COR-L47 (cell line): ENCODE measurements at regions not wholly inside any gene's neighbourhood (a gene's known extent, or its start where the extent isn't known, plus 50 kb on each side); places are given as distances from the start of the nearest gene placed in this dataset.
A peak's percentile ranks its signal among the peaks of the same experiment; 100 is the strongest.
"Not testable (repeated sequence)": the region's sequence is repeated elsewhere in the genome, so short reads cannot be mapped to it uniquely, and the experiment has no call there.

ENCODE experiments used
- DNase-seq: peaks from one replicate; lab custom pipeline; 2025; lab: John Stamatoyannopoulos, UW

DNA sequence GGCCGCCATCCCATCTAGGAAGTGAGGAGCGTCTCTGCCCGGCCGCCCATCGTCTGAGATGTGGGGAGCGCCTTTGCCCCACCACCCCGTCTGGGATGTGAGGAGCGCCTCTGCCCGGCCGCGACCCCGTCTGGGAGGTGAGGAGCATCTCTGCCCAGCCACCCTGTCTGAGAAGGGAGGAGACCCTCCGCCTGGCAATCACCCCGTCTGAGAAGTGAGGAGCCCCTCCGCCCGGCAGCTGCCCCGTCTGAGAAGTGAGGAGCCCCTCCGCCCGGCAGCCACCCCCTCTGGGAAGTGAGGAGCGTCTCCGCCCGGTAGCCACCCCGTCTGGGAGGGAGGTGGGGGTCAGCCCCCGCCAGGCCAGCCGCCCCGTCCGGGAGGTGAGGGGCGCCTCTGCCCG is 194.2 kb upstream of the FBXL4 start:
- DNase-seq = not testable (repeated sequence)

DNA sequence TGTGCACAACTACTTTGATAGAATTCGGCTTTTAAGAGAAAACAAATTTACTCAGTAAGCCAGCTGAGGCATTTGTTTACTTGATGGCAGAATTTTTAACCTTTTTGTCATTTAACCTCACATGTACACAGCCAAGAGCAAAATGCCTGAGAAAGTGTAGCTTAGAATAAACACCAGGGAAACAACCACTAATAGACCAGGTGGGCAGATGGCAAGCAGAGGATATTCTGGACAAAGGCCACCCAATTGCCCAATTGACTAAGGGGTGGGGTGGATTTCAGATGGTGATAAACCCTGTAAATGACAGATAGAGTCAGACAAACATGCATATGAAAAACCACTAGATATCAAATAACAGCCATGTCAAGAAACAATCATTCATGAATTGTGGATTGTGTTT is 190.7 kb upstream of the FBXL4 start:
- DNase-seq = peak; percentile 22

DNA sequence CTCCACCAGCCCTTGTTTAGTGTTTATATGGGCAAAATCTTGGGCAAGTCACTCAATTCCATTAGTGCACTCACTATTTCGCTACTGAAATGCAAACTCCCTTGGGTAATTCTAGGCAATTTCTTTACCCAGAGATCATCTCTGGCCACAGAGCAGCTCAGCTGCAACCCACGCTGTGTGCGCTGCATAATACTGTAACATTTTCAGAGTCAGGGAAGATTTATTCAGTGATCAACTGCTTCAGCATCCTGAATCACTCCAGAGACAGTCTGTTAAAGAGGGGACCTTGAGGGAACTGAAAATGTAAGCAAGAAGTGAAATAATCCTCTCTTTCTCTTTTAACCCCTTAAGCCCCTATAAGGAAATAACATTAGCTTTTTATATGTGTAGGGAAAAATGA is 189.6 kb upstream of the FBXL4 start:
- DNase-seq = no peak

DNA sequence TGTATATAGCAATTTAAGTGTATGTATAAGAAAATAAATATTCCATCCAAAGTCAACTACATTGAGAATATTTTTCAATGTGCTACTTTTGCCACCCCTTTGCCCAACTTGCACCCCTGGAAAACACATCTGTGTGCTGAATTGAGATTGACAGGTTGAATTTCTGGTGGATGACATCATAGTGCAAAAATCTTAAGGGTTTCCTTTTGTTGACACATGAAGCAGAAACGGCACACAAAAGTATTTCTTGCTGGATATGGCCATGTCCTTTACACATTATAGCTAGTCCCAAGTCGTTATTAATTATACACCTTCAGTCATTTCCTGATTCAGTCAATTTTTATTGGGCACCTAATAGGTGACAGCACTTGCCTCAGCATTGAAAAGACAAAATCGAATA is 188.7 kb upstream of the FBXL4 start:
- no peak for DNase-seq

DNA sequence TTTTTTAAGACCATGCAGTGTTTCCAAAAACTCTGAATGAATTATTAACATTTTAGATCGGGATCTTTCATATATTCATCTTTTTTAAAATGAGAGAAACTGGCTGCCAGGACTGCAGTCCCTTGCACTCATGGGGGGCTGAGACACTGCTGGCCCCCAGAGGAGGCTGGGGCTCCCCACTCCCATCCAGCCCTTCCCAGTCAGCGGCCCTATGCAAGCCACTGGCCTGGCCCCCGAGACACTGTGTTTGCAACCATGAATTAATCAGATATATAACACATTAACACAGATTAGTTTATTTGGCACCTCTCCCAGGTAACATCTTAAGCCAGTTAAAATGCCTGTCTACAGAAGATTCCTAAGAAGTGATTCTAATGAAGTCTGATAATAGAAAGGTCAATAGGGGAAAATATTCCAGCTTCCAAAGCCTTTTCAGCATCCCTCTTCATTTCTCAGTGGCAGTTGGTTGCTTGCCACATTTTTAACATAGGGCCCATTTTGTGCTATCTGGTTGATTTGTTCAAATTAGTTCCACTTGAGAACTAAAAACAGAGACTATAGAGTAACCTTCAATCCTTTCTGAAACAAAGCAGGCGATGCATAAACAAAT is 184.4 kb upstream of the FBXL4 start:
- DNase-seq = no peak

DNA sequence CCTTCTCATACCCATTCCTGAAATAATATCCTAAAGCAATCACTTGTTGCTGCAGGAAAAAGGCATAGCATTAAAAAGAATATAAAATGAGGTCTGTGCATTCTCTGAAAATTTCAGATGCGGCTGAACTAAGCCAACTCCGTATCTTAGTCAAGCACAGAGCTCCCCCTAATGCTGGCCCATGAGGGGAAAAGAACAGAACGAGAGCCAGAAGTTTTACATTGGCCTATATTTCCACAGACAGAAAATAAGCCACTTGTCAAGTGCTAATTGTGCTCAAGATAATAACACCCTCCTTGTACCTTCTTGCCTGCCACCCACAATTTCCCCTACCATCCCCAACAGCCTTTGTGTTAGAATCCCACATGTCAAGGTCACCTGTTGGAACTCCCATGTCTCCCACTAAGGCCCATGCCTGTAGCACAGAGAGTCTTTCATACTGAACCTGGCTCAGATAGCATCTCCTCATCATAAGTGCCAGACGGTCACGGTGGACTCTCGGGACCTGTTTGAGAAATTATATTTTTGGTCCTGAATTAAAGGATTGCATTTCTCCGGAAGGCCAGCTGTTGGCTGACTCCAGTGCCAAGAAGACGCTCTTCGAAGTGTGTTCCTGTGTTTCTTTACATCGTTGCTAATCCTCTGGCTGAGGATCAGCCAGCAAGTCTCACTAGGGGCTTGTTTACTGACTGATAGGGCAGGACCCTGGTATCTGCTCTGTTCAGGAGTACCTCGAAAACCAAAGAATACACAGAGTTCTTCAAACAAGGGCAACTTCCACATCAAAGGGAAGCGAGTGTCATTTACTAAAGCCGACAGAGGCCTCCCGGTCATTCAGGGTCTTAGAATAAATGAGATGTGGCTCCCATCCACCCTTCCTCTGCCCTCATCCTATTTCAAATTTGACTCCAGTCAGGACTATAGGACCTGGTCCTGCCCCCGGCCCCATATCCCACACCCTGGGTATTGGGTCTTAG is 183.4 kb upstream of the FBXL4 start:
- no peak for DNase-seq

DNA sequence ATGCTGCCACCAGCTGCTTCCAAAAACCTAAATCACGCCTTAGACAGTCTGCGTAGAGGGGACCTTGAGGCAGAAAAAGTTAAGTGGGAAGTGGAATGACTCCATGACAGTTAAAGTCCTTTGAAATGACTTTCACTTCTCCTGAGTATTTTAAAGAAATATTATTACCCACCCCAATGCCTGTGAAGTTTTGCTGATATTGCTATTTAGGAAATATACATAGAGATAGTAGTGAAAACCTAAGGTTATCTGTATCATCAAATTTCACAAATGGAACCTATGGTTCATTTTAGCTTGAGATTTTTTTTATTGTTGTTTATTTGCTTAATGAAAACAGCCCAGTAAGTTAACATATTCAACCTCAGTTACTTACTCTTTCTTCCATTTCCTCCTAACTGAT is 182.1 kb upstream of the FBXL4 start:
- no peak for DNase-seq

DNA sequence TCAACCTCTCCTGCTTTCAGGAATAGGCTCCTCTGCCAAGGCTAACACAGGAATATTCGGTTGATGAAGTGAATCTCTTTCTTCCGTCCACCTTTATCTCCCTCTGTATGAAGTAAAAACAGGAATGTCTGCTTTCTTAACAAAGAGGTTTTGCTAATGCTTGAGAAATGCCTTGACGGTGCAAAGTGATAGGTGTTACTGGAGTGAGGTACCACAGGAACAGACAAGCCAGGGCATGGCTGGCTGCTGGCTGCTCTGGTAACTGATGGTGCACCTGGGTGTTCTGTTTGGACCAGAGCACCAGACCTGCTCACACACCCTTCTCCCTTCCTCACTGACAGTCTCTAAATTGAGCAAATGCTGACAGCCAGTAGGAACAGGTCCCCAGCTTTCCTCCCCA is 174.0 kb upstream of the FBXL4 start:
- DNase-seq = no peak

DNA sequence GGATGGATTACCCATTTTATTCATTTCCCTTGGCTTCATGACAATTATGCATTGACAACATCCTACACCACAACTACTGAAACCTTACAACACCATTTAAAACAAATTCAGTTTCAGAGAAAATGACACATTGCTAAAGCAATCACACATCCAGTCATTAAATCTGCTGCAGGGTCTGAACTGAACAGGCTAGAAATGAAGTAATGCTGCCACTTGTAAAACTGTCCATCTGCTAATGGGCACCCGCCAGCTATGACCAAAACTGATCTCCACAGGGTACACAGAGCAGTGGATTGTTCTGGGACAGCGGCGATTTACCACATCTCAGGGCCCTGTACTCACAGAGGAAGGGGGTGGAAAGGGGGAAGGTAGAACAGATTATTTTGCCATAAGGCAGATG is 172.9 kb upstream of the FBXL4 start:
- no peak for DNase-seq

DNA sequence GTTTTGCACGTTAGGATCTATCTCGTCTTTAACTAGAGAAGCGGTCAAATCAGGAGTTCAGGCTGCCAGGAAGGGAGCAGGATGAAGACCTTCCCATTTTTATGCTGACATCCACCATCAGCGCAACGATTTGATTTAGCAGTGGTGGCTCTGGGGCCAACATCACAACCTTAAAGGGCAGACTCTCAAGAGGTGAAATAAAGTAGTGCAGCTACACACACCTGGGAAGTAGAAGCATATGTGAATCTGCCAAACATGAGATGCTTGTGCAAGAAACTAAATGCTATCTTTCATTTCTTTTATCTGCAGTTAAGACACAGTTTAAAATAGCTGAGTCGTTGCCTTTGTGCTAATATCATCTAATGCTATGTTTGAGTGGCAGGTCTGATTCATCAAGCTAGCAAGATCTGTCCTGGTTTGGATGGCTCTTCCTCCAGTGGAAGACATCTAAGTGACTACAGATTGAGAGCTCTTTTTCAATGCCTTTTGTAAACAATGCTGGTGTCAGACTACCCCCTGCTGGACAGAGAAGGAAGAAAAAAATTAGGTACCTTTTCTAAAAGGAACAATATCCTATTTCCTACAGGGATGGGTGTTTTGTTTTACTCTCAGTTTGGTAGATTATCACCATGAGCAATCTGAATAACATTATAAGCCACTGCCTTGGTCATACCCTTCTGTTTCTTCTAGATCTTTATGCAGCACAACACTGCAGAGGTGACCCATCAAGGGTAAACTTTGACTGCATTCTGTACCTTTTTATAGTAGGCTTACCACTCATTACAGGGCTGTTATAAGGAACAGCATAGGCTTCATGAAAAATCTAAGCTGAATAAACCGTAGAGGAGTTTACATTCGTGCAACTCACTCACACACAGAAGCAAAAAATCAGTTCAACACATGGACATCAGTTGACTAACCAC is 171.6 kb upstream of the FBXL4 start:
- peak; percentile 26 for DNase-seq

DNA sequence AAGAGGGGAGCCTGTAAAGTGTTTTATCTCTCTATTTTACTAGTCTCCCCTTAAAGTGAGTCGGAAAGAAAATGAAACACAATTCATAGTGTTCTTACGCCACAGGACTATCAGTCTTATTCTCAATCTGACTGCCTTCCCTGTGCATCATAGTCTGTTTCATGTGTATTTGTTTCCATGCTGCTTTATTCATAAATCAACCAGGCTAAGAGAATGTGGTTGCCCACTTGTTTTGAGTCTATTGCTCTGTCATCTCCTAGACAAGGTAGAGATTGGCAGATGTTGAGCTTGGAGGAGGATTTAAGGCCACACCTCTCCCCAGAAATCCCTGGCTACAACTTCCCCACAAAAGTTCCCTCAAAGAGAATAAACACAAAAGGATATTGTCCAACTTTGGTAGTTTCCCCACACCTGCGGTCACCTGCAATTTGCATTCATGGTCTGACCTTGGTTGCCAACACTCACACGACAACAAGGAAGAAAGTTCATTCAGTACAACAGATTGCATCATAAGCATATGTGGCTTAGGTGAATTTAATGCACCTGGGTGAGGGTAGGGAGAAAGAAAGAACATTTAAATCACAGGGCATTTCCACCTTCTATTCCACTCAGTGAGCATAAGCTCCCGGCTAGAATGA is 167.1 kb upstream of the FBXL4 start:
- no peak for DNase-seq

DNA sequence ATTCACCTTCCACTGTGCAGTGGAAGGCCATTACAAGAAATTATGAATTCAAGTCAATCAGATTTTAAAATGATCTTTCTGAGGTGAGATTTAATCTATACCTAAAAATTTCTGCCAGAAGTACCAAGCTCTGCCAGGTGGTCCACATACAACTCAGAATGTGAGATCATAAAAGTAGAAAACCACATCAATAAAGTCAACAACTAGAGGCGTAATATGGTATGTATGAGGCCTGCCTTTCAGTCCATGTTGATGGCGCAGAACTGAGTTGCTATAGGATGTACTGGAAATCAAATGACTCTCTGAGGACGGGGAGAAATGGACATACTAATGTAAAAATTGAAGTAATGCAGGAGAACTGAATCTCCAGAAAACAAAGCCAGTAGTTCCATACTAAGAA is 163.8 kb upstream of the FBXL4 start:
- DNase-seq = no peak

DNA sequence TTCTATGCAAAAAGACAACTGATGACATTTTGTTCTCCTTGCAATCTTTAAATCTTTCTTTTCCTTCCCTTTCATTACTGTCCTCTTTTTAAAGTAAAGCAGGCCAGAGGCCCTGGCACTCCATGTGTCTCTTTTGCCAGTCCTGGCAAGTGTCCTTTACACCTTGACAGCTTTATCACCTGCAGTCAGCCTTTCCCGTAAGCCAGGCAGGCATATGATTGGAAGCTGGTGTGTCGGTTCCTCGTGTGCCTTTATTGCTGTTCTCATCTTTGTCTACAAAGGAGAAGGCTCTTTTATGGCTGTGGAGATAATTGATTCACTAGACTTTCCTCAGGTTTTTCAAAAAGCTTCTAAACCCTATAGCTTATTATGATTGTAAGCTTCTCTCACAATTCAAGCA is 162.3 kb upstream of the FBXL4 start:
- DNase-seq = no peak

DNA sequence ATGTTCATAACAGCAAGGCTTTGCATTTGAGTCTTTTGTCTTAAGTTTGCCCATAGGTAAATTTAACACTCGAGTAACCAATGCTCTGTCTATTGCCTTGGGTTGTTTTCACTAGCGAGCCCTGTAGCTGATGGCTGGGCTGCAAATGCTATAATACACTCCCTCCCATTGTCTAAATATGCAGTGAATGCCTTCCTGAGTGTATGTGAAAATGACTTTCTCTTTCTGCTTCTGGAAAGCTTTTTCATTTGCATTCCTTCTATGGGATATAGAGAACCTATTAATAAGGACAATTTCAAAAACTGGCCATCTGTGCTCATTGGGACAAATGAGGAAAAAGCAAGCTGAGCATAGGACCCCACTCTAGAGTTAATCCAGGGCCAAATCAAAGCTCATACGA is 156.5 kb upstream of the FBXL4 start:
- DNase-seq = no peak

DNA sequence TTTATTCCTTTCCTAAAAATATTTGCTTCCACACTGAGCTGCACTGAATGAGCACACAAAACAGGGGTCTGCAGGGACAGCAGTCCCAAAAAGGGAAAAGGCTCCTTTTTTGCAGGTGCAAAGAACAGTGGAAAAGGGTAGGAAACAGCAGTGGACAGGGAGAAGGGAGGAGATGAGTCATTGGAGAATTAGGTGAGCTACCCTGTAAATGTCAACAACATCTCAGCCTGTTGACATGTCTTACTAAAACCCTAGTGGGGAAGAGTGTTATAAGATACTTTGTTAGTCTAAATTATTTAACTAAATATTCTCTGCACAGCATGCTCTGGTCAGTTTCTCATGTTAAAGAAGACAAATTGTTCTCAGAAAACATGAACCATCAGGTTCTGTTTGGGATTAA is 151.5 kb upstream of the FBXL4 start:
- DNase-seq = no peak

DNA sequence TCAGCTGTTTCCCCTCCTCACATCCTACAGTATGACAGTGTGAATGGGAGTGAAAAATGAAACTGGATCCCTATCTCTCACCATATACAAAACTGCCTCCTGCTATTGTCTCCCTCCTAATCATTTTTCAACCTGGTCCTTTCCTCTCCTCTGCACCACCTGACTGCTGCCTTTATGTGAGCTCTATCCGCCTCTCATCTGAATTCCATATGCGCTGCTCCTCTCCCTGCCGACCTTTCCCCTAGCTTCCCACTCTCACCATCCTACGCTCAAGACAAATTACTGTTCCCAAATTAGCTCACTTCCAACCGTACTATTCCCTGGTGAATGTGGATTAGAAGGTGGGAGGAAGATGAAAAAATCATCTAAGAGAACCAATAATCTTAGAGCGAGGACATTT is 148.4 kb upstream of the FBXL4 start:
- no peak for DNase-seq

DNA sequence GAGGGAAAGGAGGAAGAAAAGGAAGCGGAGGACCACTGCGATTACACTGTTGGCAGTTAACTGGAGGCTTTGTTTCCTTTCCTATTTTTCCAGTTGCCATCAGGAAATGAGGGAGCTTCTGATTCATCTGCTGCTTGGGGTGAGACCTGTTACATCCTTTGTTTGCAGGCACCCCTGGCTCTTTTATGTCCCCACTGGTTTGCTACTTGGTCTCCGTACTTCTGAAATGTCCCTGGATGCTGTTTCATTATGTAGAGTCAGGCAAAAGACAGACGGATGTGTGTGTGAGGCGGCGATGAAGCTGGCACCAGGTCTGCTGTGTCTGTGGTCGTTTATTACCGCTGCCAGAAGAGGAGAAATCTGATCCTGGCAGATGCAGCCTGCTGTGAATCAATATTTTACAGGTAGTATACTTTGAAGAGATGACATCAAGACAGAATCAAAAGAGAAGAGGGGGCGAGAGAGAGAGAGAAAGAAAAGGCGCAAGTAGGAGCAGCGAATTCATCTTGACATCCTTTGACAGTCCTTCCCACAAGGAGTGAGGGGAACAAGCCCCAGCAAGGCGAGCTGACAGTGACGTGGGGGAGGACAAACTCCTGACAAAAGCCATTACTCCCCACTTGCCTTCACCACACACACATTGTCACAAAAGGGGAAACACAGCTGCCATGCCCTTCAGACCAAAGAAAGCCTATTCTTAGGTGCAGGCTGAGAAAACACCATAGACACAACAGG is 145.9 kb upstream of the FBXL4 start:
- DNase-seq = no peak

DNA sequence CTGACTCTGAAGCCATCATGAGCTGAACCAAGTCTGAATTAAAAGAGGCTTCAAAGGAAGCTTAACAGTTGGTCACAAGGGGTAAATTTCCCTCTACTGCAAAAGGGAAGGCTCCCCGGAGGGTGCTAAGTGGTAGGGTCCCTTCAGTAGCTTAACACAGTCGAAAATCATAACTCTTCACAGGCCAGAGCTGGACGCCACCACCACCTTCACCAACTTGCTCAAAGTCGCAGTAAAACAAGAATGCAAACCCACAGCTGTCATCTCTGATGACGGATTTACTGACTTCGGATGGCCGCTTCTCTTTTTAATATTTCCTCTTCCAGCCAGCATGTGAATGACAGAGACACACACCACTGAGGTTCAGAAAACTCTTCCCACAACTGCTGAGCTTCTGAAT is 144.7 kb upstream of the FBXL4 start:
- DNase-seq = no peak

DNA sequence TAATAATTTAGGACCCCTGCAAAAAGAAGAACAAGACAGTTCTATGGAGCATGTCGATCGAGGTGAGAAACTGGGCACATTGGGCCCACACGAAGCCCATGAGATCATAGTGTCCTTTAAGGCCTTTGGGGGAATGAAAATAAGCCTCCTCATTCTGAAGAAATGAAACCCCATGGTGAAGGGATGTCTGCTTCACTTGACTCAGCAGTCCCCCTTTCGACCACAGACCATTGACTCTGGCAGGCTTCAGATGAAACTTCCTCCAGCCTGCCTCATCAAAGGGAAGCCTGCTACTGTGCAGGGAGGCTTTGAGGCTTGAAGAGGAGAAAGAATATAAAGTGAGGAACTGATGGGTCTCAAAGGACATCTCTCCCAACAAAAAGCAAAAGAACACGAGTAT is 144.2 kb upstream of the FBXL4 start:
- DNase-seq = no peak

DNA sequence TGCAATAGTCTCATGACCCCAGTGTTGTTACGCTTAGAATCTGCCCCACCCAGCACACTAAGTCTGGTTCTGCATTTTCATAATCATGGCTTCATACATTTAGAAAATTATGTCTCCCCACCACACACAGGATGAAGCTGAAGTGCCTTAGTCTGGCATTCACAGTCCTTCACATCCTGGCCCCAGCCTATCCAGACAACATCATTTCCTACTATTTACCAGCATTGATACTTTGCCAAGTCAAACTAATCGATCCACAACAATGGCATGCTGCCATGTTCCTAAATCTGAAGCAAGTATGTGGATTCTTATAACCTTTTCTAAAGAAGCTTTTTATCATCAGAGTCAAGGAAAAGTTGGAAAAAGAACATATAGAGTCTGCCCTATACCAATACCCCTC is 132.4 kb upstream of the FBXL4 start:
- no peak for DNase-seq

DNA sequence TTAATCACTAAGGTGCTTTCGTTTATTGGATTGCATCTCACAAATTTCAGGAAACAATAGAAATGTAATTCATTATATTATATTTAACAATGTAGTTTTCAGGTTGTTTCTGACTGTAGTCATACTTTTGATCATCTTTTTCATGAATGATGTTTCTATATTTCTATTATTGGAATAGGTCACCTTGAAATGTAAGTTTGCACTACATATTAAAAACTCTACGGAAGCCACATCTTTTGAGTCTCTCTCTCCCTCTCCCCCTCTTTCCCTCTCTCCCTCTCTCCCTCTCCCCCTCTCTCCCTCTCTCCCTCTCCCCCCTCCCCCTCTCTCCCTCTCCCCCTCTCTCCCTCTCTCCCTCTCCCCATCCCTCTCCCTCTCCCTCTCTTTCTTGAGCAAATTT is 131.3 kb upstream of the FBXL4 start:
- DNase-seq = no peak
